ENCODE measurements at regions not wholly inside any gene's neighbourhood (a gene's known extent, or its start where the extent isn't known, plus 50 kb on each side); places are given as distances from the start of the nearest gene placed in this dataset.

GRCh38 chr10:111970111-111970510 lies 213.5 kb downstream of the GPAM start:
- Histone ChIP-seq H3K23me2 (ENCODE audit: insufficient read length, low read depth, low read length, poor library complexity, severe bottlenecking) (no peaks in the 10 kb centered on the region), H3T11ph (ENCODE audit: low read length) (no peak overlapping the region), H3K14ac (ENCODE audit: insufficient read depth, low read length) (no peak overlapping the region), H2BK120ac (ENCODE audit: low read depth, low read length, poor library complexity, severe bottlenecking) (no peak overlapping the region), H3K23ac (ENCODE audit: insufficient read length, low read depth, low read length) (no peak overlapping the region), H2BK12ac (ENCODE audit: insufficient read length, low read depth, low read length) (no peak overlapping the region), H2AFZ (ENCODE audit: low read length) (no peak overlapping the region), H4K8ac (replicated peaks; ENCODE audit: insufficient read length, low read depth, low read length) (no peak overlapping the region), H3K9me3 (ENCODE audit: control insufficient read depth, low read depth, low read length) (no peaks in the 10 kb centered on the region), H2BK5ac (ENCODE audit: insufficient read length, low read length) (no peak overlapping the region), H4K5ac (ENCODE audit: insufficient read length, low read depth, low read length) (no peak overlapping the region), H3K4me2 (ENCODE audit: insufficient read depth, insufficient read length, low read length) (no peak overlapping the region), H3K56ac (ENCODE audit: insufficient read length, low read depth, low read length) (no peak overlapping the region), H3K4me1 (ENCODE audit: insufficient read depth, low read length) (no peaks in the 10 kb centered on the region), H4K91ac (ENCODE audit: insufficient read length, low read depth, low read length) (no peak overlapping the region), H3K4ac (ENCODE audit: low read depth, low read length) (no peak overlapping the region), H2BK15ac (ENCODE audit: low read depth, low read length) (no peak overlapping the region), H3K18ac (ENCODE audit: insufficient read length, low read depth, low read length) (no peak overlapping the region), H2AK5ac (ENCODE audit: insufficient read length, low read length) (no peak overlapping the region), H3K9ac (ENCODE audit: extremely low read depth, insufficient read length, low read length) (no peak overlapping the region), H3K27me3 (ENCODE audit: insufficient read depth, low read length) (no peaks in the 10 kb centered on the region), H3K79me2 (ENCODE audit: insufficient read depth, low read length) (no peaks in the 10 kb centered on the region), H3K79me1 (ENCODE audit: insufficient read depth, low read depth, low read length, poor library complexity, severe bottlenecking) (no peaks in the 10 kb centered on the region), H2BK20ac (ENCODE audit: low read depth, low read length, poor library complexity, severe bottlenecking) (no peak overlapping the region), H4K20me1 (ENCODE audit: control insufficient read depth, insufficient read depth, insufficient read length) (no peaks in the 10 kb centered on the region), H3K27ac (ENCODE audit: insufficient read length, low read depth, low read length) (no peak overlapping the region)
- Mint-ChIP-seq H3K9me3 (peaks cover 10% of the 10 kb centered on the region in 2 experiments; a peak in 4 of 5 replicates), H3K4me3 (no peak overlapping the region), H3K27ac (no peak overlapping the region), H3K36me3 (ENCODE audit: insufficient read depth in 1 of 3, low read depth in 3 of 3) (peaks cover 0 to 5% (median 0%) of the 10 kb centered on the region in 3 experiments; a peak in 5 of 7 replicates), H3K4me1 (no peaks in the 10 kb centered on the region; a peak in 1 of 4 replicates), H3K27me3 (ENCODE audit: low read depth) (peaks cover 1% of the 10 kb centered on the region; the same call in 1 of the 2 replicates)
- DNase-seq: no peak
- no peak for TF ChIP-seq CTCF (conservative IDR thresholded peaks at IDR 0.05)
- WGBS (ENCODE audit: extremely low coverage, insufficient read length, low lambda C conversion rate): no CpG with 5 or more reads among the region's 5 CpGs
